ENCODE measurements at regions not wholly inside any gene's neighbourhood (a gene's known extent, or its start where the extent isn't known, plus 50 kb on each side); places are given as distances from the start of the nearest gene placed in this dataset.

DNA sequence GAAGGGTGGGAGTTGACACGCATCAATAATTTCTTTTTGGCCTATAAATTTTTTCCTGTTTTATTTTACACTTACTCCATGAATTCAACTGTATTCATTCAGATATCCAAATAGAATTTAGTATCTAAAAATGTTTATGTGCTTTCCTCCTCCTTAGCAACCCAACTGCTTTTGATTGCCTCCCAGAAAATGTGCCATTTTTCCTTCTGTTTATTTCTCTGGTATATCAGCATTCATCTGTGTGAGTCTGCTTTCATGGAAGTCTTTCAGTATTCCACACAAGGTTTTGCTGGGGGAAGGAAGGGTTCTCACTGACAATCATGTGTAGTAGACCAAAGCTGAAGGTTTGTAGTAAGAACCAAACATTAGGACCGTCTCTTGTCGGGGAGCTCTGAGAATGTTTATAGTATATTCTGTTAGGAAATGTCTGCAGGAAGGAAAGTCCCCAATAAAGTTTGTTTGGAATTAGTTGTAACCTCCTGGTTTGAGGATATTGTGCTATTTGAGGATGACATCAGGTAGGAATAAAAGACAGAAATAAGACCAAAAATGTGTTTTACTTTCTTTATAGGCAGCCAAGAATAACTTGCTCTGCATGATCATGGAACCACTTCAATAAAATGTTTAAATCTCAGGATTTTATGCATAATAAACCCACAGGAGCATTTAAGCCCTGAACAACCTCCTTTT is 673.6 kb upstream of the INTU start:
- TF ChIP-seq RAD21 (IDR thresholded peaks at IDR 0.05; ENCODE audit: insufficient read depth, low read depth, low read length) (no peak), E2F4 (IDR thresholded peaks at IDR 0.05; ENCODE audit: low read depth, low read length) (no peak)
- TF ChIP-seq, protein P1, sequence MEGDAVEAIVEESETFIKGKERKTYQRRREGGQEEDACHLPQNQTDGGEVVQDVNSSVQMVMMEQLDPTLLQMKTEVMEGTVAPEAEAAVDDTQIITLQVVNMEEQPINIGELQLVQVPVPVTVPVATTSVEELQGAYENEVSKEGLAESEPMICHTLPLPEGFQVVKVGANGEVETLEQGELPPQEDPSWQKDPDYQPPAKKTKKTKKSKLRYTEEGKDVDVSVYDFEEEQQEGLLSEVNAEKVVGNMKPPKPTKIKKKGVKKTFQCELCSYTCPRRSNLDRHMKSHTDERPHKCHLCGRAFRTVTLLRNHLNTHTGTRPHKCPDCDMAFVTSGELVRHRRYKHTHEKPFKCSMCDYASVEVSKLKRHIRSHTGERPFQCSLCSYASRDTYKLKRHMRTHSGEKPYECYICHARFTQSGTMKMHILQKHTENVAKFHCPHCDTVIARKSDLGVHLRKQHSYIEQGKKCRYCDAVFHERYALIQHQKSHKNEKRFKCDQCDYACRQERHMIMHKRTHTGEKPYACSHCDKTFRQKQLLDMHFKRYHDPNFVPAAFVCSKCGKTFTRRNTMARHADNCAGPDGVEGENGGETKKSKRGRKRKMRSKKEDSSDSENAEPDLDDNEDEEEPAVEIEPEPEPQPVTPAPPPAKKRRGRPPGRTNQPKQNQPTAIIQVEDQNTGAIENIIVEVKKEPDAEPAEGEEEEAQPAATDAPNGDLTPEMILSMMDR (IDR thresholded peaks at IDR 0.05 in 2 of 3, conservative IDR thresholded peaks at IDR 0.05 in 1 of 3; ENCODE audit: control insufficient read depth in 2 of 3, extremely low read depth in 1 of 3, insufficient read depth in 1 of 3, low read depth in 3 of 3, low read length in 3 of 3), result no peak
